Vagina (tissue), 2 donors: ENCODE measurements at regions not wholly inside any gene's neighbourhood (a gene's known extent, or its start where the extent isn't known, plus 50 kb on each side); places are given as distances from the start of the nearest gene placed in this dataset.
A peak's percentile ranks its signal among the peaks of the same experiment; 100 is the strongest.
"Not testable (repeated sequence)": the region's sequence is repeated elsewhere in the genome, so short reads cannot be mapped to it uniquely, and the experiment has no call there.

Experiments used
- DNase-seq, 2 donors: peaks; one replicate each; pipeline ENCODE4 v3.0.0-alpha.2; 2017; ENCODE audit errors: extremely low spot score in 2 of 2
- H3K27ac ChIP-seq: fragments of 200-600 bp; sonication (generic); one replicate; pipeline ENCODE4 v1.5.1; 2019
- H3K27me3 ChIP-seq: fragments of 200-600 bp; sonication (generic); one replicate; pipeline ENCODE4 v1.5.1; 2019
- H3K36me3 ChIP-seq, 2 donors: fragments of 200-600 bp; sonication (generic); one replicate each; pipeline ENCODE4 v1.5.1; 2017 to 2019
- H3K4me1 ChIP-seq: fragments of 200-600 bp; sonication (generic); one replicate; pipeline ENCODE4 v1.5.1; 2019
- H3K4me3 ChIP-seq, 2 donors: fragments of 200-600 bp; sonication (generic); 1 replicate in 1 of 2; 2 replicates in 1 of 2; pipeline ENCODE4 v1.5.1; 2016 to 2019
- H3K9me3 ChIP-seq: fragments of 200-600 bp; sonication (generic); one replicate; pipeline ENCODE4 v1.5.1; 2019
- CTCF ChIP-seq, 3 experiments: fragments of 450-650 bp in 2 of 3; fragments of 200-600 bp in 1 of 3; sonication (generic) in 1 of 3; IDR thresholded peaks; one replicate each; pipeline ENCODE4 v1.5.1; 2017 to 2019; ENCODE audit warnings: antibody characterized with exemption in 3 of 3, mild to moderate bottlenecking in 2 of 3, moderate library complexity in 2 of 3
- POLR2A ChIP-seq, 2 donors: fragments of 450-650 bp; IDR thresholded peaks; one replicate each; pipeline ENCODE4 v1.6.1; 2017; ENCODE audit warnings: antibody characterized with exemption in 2 of 2, mild to moderate bottlenecking in 2 of 2, moderate library complexity in 2 of 2
- POLR2AphosphoS5 ChIP-seq, 2 donors: sonication (generic); formaldehyde crosslinking; IDR thresholded peaks; one replicate each; pipeline ENCODE4 v1.9.0; 2017; ENCODE audit warnings: antibody characterized with exemption in 2 of 2, mild to moderate bottlenecking in 2 of 2, low read depth in 1 of 2; ENCODE audit not compliant: insufficient read depth in 1 of 2
- intact Hi-C: fragments of 100-400 bp; cut with DNase I; formaldehyde crosslinking; loops from one replicate; pipeline ENCODE4 v1.15.1; 2023

- DNase-seq: no peak
- intact Hi-C loops: no loop called here
- no peaks in the 10 kb centered on the region for H3K9me3 ChIP-seq
- no peaks in the 10 kb centered on the region for H3K27me3 ChIP-seq
- no peaks in the 10 kb centered on the region for H3K36me3 ChIP-seq
- H3K4me3 ChIP-seq: no peak overlapping the region
- H3K27ac ChIP-seq: no peak overlapping the region
- no peaks in the 10 kb centered on the region for H3K4me1 ChIP-seq
- no peak for TF ChIP-seq POLR2AphosphoS5 (IDR thresholded peaks at IDR 0.05; ENCODE audit: insufficient read depth in 1 of 2, low read depth in 1 of 2)
- TF ChIP-seq POLR2A (IDR thresholded peaks at IDR 0.05): no peak
- no peak for TF ChIP-seq CTCF (IDR thresholded peaks at IDR 0.05)
Observed at GRCh38 chr3:34077417-34078195, 279.2 kb downstream of the PDCD6IP start.

DNA sequence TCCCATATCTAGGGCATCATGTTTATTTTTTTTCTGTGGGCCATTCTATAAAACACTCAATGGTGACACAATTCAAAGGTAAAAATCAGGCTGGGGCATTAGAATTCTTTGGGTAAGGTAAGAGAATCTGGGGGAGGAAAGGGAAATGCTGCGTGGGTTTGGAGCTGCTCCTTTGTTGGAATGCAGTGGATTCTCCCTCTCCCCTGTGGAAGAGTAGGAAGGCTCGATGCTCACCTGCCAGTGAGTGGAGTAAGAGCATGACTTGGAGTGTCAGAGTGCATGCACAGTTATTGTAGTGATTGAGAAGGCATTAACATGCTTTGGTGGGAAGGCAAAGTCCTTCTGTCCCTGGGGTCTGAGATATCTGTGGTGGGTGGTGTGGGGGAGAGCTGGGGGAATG, 280.0 kb downstream of the PDCD6IP start:
- intact Hi-C loops: no loop called here
- TF ChIP-seq POLR2A (IDR thresholded peaks at IDR 0.05): no peak
- no peak for TF ChIP-seq POLR2AphosphoS5 (IDR thresholded peaks at IDR 0.05; ENCODE audit: insufficient read depth in 1 of 2, low read depth in 1 of 2)
- TF ChIP-seq CTCF (IDR thresholded peaks at IDR 0.05): no peak
- Histone ChIP-seq H3K4me3 (no peak overlapping the region), H3K27ac (no peak overlapping the region), H3K9me3 (no peaks in the 10 kb centered on the region), H3K27me3 (no peaks in the 10 kb centered on the region), H3K4me1 (no peaks in the 10 kb centered on the region), H3K36me3 (no peaks in the 10 kb centered on the region)
- DNase-seq: no peak

DNA sequence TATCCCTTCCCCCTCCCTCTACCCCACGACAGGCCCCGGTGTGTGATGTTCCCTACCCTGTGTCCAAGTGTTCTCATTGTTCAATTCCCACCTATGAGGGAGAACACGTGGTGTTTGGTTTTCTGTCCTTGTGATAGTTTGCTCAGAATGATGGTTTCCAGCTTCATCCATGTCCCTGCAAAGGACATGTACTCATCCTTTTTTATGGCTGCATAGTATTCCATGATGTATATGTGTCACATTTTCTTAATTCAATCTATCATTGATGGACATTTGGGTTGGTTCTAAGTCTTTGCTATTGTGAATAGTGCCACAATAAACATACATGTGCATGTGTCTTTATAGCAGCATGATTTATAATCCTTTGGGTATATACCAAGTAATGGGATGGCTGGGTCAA, 281.4 kb downstream of the PDCD6IP start:
- DNase-seq, intact Hi-C loops, H3K27ac ChIP-seq: not testable (repeated sequence)

DNA sequence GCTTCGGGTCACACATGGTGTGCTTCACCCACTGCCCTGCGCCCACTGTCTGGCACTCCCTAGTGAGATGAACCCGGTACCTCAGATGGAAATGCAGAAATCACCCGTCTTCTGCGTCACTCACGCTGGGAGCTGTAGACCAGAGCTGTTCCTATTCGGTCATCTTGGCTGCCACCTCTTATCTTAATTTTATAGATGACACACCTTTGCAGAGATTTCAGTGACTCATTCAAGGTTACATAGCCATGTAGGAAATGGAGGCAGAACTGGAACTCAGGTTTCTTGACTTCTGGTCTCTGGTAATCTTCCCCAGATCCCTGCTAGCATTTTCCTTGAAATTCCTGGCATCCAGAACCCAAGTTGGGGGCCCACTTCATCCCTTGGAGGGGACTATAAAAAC, 291.9 kb downstream of the PDCD6IP start:
- H3K4me3 ChIP-seq, H3K36me3 ChIP-seq, H3K9me3 ChIP-seq, intact Hi-C loops, H3K27ac ChIP-seq, H3K27me3 ChIP-seq, H3K4me1 ChIP-seq: not testable (repeated sequence)
- peak in 1 of 2 donors; percentile 43 for DNase-seq

More for the DNA sequence above, 281.4 kb downstream of the PDCD6IP start:
- not testable (repeated sequence) for H3K4me3 ChIP-seq, H3K36me3 ChIP-seq, H3K4me1 ChIP-seq, H3K9me3 ChIP-seq, H3K27me3 ChIP-seq

DNA sequence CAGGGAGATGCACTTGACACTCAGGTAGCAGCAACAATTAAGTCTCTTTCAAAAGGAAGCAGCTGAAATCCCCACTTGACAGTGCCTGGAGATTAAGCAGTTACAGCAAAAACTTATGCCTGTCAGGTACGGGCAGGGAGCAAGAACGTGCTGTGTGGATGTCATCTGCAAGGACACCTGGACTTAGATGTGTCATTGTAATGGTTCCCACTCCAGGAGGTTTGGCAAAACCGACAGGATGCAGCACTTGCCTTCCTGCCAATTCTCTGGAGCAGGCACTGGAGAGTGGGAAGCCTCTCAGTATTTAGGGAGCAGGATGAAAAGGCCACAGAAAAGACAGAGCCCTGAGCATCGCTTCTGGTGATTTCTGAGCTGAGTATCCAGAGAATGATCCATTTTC, 292.4 kb downstream of the PDCD6IP start:
- TF ChIP-seq POLR2AphosphoS5 (IDR thresholded peaks at IDR 0.05; ENCODE audit: insufficient read depth in 1 of 2, low read depth in 1 of 2) (no peak), CTCF (IDR thresholded peaks at IDR 0.05) (no peak), POLR2A (IDR thresholded peaks at IDR 0.05) (no peak)
- intact Hi-C loops: no loop called here
- H3K4me1 ChIP-seq: no peaks in the 10 kb centered on the region

DNA sequence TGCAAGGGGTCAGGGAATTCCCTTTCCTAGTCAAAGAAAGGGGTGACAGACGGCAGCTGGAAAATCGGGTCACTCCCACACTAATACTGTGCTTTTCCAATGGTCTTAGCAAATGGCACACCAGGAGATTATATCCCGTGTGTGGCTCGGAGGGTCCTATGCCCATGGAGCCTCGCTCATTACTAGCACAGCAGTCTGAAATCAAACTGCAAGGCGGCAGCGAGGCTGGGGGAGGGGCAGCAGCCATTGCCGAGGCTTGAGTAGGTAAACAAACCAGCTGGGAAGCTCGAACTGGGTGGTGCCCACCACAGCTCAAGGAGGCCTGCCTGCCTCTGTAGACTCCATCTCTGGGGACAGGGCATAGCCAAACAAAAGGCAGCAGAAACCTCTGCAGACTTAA, 295.9 kb downstream of the PDCD6IP start:
- H3K9me3 ChIP-seq, H3K27ac ChIP-seq, H3K27me3 ChIP-seq, DNase-seq, H3K4me1 ChIP-seq, intact Hi-C loops, H3K36me3 ChIP-seq, H3K4me3 ChIP-seq: not testable (repeated sequence)

More for the DNA sequence above, 292.4 kb downstream of the PDCD6IP start:
- H3K27ac ChIP-seq: no peak overlapping the region
- H3K4me3 ChIP-seq: no peak overlapping the region
- no peaks in the 10 kb centered on the region for H3K36me3 ChIP-seq
- no peaks in the 10 kb centered on the region for H3K9me3 ChIP-seq
- peak in 1 of 2 donors; percentile 55 for DNase-seq
- H3K27me3 ChIP-seq: no peaks in the 10 kb centered on the region
